Erythroblast (primary cell): ENCODE measurements at regions not wholly inside any gene's neighbourhood (a gene's known extent, or its start where the extent isn't known, plus 50 kb on each side); places are given as distances from the start of the nearest gene placed in this dataset.

Experiments
- GATA1 ChIP-seq: IDR thresholded peaks from 2 replicates; pipeline ENCODE4 v1.6.1; 2011; ENCODE audit warnings: low read depth, mild to moderate bottlenecking, control low read depth, low read length, moderate library complexity
- POLR2A ChIP-seq: IDR thresholded peaks from 2 replicates; pipeline ENCODE4 v1.6.1; 2011; ENCODE audit warnings: mild to moderate bottlenecking, low read length

- no peak for TF ChIP-seq POLR2A
- TF ChIP-seq GATA1, result no peak
These were observed 65.2 kb upstream of the TNR start for GRCh38 chr1:175808573-175808972.
